ENCODE measurements at regions not wholly inside any gene's neighbourhood (a gene's known extent, or its start where the extent isn't known, plus 50 kb on each side); places are given as distances from the start of the nearest gene placed in this dataset.

GRCh38 chrX:39335513-39336235 lies 534.4 kb downstream of the MID1IP1 start:
- Mint-ChIP-seq H3K27me3 (ENCODE audit: low read depth, poor library complexity) (peaks cover 5% of the 10 kb centered on the region), H3K36me3 (ENCODE audit: low read depth) (no peaks in the 10 kb centered on the region), H3K4me3 (no peak overlapping the region), H3K9me3 (peaks cover 14% of the 10 kb centered on the region), H3K27ac (no peak overlapping the region), H3K4me1 (peaks cover 12% of the 10 kb centered on the region)
- TF ChIP-seq, protein P1, sequence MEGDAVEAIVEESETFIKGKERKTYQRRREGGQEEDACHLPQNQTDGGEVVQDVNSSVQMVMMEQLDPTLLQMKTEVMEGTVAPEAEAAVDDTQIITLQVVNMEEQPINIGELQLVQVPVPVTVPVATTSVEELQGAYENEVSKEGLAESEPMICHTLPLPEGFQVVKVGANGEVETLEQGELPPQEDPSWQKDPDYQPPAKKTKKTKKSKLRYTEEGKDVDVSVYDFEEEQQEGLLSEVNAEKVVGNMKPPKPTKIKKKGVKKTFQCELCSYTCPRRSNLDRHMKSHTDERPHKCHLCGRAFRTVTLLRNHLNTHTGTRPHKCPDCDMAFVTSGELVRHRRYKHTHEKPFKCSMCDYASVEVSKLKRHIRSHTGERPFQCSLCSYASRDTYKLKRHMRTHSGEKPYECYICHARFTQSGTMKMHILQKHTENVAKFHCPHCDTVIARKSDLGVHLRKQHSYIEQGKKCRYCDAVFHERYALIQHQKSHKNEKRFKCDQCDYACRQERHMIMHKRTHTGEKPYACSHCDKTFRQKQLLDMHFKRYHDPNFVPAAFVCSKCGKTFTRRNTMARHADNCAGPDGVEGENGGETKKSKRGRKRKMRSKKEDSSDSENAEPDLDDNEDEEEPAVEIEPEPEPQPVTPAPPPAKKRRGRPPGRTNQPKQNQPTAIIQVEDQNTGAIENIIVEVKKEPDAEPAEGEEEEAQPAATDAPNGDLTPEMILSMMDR (IDR thresholded peaks at IDR 0.05), result no peak
- no peak for DNase-seq

DNA sequence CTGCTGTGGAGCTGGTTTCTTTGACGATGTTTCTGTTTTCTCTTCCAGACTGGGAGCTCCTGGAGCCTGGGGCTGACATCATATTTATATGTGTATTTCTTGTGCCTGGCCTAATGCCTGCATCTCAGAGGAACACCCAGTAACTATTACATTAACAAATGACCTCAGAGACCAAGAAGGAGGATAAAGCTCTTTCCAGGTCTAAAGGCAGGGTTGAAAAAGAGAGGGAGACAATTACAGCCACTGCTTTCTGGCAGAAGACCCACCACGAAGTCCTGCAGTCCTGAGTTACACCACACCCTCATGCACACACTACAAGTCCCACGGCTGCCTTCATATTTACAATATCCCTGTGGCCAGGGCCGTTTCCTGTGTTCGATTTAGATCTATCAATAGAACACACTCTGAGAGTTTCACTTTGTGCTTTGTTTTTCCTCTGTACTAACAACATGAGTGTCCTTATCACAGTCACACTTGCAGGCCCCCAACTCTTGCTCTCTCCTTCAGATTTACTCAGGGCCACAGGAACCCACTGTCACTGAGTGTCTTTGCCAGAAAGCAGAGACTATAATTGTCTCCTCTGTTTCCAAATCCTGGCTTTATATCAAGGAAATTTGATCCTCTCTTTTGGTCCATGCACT lies 535.5 kb downstream of the MID1IP1 start:
- H3K36me3 Mint-ChIP-seq (ENCODE audit: low read depth), result no peaks in the 10 kb centered on the region
- H3K9me3 Mint-ChIP-seq, result peaks cover 10% of the 10 kb centered on the region
- H3K27me3 Mint-ChIP-seq (ENCODE audit: low read depth, poor library complexity), result peaks cover 6% of the 10 kb centered on the region
- no peak overlapping the region for H3K27ac Mint-ChIP-seq
- TF ChIP-seq, protein P1 (IDR thresholded peaks at IDR 0.05), result no peak
- DNase-seq, result no peak
- peaks cover 12% of the 10 kb centered on the region for H3K4me1 Mint-ChIP-seq
- no peak overlapping the region for H3K4me3 Mint-ChIP-seq

GRCh38 chrX:39337451-39337850 lies 536.2 kb downstream of the MID1IP1 start:
- TF ChIP-seq, protein P1 (IDR thresholded peaks at IDR 0.05), result no peak

GRCh38 chrX:39338583-39338982 lies 537.3 kb downstream of the MID1IP1 start:
- H3K27ac Mint-ChIP-seq, result no peak overlapping the region
- peaks cover 7% of the 10 kb centered on the region for H3K27me3 Mint-ChIP-seq (ENCODE audit: low read depth, poor library complexity)
- peaks cover 12% of the 10 kb centered on the region for H3K4me1 Mint-ChIP-seq
- H3K36me3 Mint-ChIP-seq (ENCODE audit: low read depth), result no peaks in the 10 kb centered on the region
- no peak for DNase-seq
- TF ChIP-seq, protein P1 (IDR thresholded peaks at IDR 0.05), result no peak
- H3K4me3 Mint-ChIP-seq, result no peak overlapping the region
- H3K9me3 Mint-ChIP-seq, result peaks cover 3% of the 10 kb centered on the region

More at GRCh38 chrX:39337451-39337850, 536.2 kb downstream of the MID1IP1 start:
- no peak overlapping the region for H3K4me3 Mint-ChIP-seq
- no peaks in the 10 kb centered on the region for H3K36me3 Mint-ChIP-seq (ENCODE audit: low read depth)
- peaks cover 7% of the 10 kb centered on the region for H3K9me3 Mint-ChIP-seq
- peaks cover 7% of the 10 kb centered on the region for H3K27me3 Mint-ChIP-seq (ENCODE audit: low read depth, poor library complexity)
- H3K4me1 Mint-ChIP-seq, result peaks cover 12% of the 10 kb centered on the region
- DNase-seq, result no peak
- H3K27ac Mint-ChIP-seq, result no peak overlapping the region

- no peaks in the 10 kb centered on the region for H3K36me3 Mint-ChIP-seq (ENCODE audit: low read depth)
- no peak for DNase-seq
- H3K4me1 Mint-ChIP-seq, result no peaks in the 10 kb centered on the region
- TF ChIP-seq, protein P1 (IDR thresholded peaks at IDR 0.05), result no peak
- H3K9me3 Mint-ChIP-seq, result peaks cover 26% of the 10 kb centered on the region
- H3K4me3 Mint-ChIP-seq, result no peak overlapping the region
- no peak overlapping the region for H3K27ac Mint-ChIP-seq
- H3K27me3 Mint-ChIP-seq (ENCODE audit: low read depth, poor library complexity), result peaks cover 11% of the 10 kb centered on the region
These were observed 555.0 kb downstream of the MID1IP1 start for GRCh38 chrX:39356119-39356807.

Measured in nephron progenitor cell (in vitro differentiated cells).